ENCODE measurements at regions not wholly inside any gene's neighbourhood (a gene's known extent, or its start where the extent isn't known, plus 50 kb on each side); places are given as distances from the start of the nearest gene placed in this dataset.
A peak's percentile ranks its signal among the peaks of the same experiment; 100 is the strongest.

- Mint-ChIP-seq H3K27me3 (no peaks in the 10 kb centered on the region), H3K27ac (no peak overlapping the region), H3K9me3 (no peaks in the 10 kb centered on the region), H3K36me3 (no peaks in the 10 kb centered on the region), H3K4me3 (no peak overlapping the region), H3K4me1 (no peaks in the 10 kb centered on the region)
- ATAC-seq (ENCODE audit: low read depth in 2 of 2) (no peak), DNase-seq (no peak)
Observed at GRCh38 chr4:156182269-156182668, 228.6 kb upstream of the CTSO start.

GRCh38 chr4:156177941-156178340, 224.3 kb upstream of the CTSO start:
- ATAC-seq (ENCODE audit: low read depth in 2 of 2) (no peak), DNase-seq (no peak)
- Mint-ChIP-seq H3K4me3 (no peak overlapping the region), H3K9me3 (peaks cover 0 to 6% (median 0%) of the 10 kb centered on the region in 7 donors), H3K27me3 (no peaks in the 10 kb centered on the region), H3K4me1 (no peaks in the 10 kb centered on the region), H3K36me3 (no peaks in the 10 kb centered on the region), H3K27ac (no peak overlapping the region)

- Mint-ChIP-seq H3K27me3 (no peaks in the 10 kb centered on the region), H3K9me3 (peaks cover 0 to 6% (median 0%) of the 10 kb centered on the region in 7 donors), H3K36me3 (no peaks in the 10 kb centered on the region), H3K4me1 (no peaks in the 10 kb centered on the region), H3K4me3 (no peak overlapping the region), H3K27ac (no peak overlapping the region)
- DNase-seq (no peak), ATAC-seq (ENCODE audit: low read depth in 2 of 2) (no peak)
Observed at GRCh38 chr4:156176896-156177295, 223.2 kb upstream of the CTSO start.

- Mint-ChIP-seq H3K27ac (no peak overlapping the region), H3K36me3 (no peaks in the 10 kb centered on the region), H3K27me3 (no peaks in the 10 kb centered on the region), H3K4me3 (no peak overlapping the region), H3K4me1 (no peaks in the 10 kb centered on the region), H3K9me3 (peaks cover 0 to 6% (median 0%) of the 10 kb centered on the region in 7 donors)
- no peak for ATAC-seq (ENCODE audit: low read depth in 2 of 2)
- DNase-seq: no peak
Observed at GRCh38 chr4:156173937-156174336, 220.3 kb upstream of the CTSO start.

GRCh38 chr4:156173486-156173885, 219.8 kb upstream of the CTSO start:
- no peak for DNase-seq
- Mint-ChIP-seq H3K36me3 (no peaks in the 10 kb centered on the region), H3K9me3 (peaks cover 0 to 6% (median 0%) of the 10 kb centered on the region in 7 donors), H3K4me1 (no peaks in the 10 kb centered on the region), H3K27me3 (no peaks in the 10 kb centered on the region), H3K27ac (no peak overlapping the region), H3K4me3 (no peak overlapping the region)
- ATAC-seq (ENCODE audit: low read depth in 2 of 2): no peak

GRCh38 chr4:156169861-156170260, 216.2 kb upstream of the CTSO start:
- no peak for DNase-seq

GRCh38 chr4:156169011-156169410, 215.3 kb upstream of the CTSO start:
- Mint-ChIP-seq H3K4me3 (no peak overlapping the region), H3K27ac (no peak overlapping the region), H3K36me3 (no peaks in the 10 kb centered on the region), H3K27me3 (no peaks in the 10 kb centered on the region), H3K4me1 (no peaks in the 10 kb centered on the region), H3K9me3 (peaks cover 0 to 2% (median 0%) of the 10 kb centered on the region in 7 donors)
- DNase-seq (no peak), ATAC-seq (ENCODE audit: low read depth in 2 of 2) (no peak)

More at GRCh38 chr4:156169861-156170260, 216.2 kb upstream of the CTSO start:
- no peak overlapping the region for H3K27ac Mint-ChIP-seq
- peak overlapping the region in 1 of 8 donors; percentile 11 for H3K4me3 Mint-ChIP-seq
- peaks cover 0 to 5% (median 0%) of the 10 kb centered on the region in 7 donors for H3K9me3 Mint-ChIP-seq
- no peaks in the 10 kb centered on the region for H3K4me1 Mint-ChIP-seq
- ATAC-seq (ENCODE audit: low read depth in 2 of 2): no peak
- no peaks in the 10 kb centered on the region for H3K27me3 Mint-ChIP-seq
- H3K36me3 Mint-ChIP-seq: no peaks in the 10 kb centered on the region

GRCh38 chr4:156168288-156168687, 214.6 kb upstream of the CTSO start:
- DNase-seq (no peak), ATAC-seq (ENCODE audit: low read depth in 2 of 2) (no peak)
- Mint-ChIP-seq H3K36me3 (no peaks in the 10 kb centered on the region), H3K9me3 (peaks cover 0 to 2% (median 0%) of the 10 kb centered on the region in 7 donors), H3K4me3 (no peak overlapping the region), H3K27ac (no peak overlapping the region), H3K4me1 (no peaks in the 10 kb centered on the region), H3K27me3 (no peaks in the 10 kb centered on the region)

- no peaks in the 10 kb centered on the region for H3K4me1 Mint-ChIP-seq
- no peaks in the 10 kb centered on the region for H3K9me3 Mint-ChIP-seq
- no peak overlapping the region for H3K4me3 Mint-ChIP-seq
- no peaks in the 10 kb centered on the region for H3K36me3 Mint-ChIP-seq
- ATAC-seq (ENCODE audit: low read depth in 2 of 2) (no peak), DNase-seq (no peak)
- H3K27ac Mint-ChIP-seq: no peak overlapping the region
- H3K27me3 Mint-ChIP-seq: no peaks in the 10 kb centered on the region
Observed at GRCh38 chr4:156158747-156159146, 205.1 kb upstream of the CTSO start.

GRCh38 chr4:156154978-156155377, 201.3 kb upstream of the CTSO start:
- no peaks in the 10 kb centered on the region for H3K36me3 Mint-ChIP-seq
- DNase-seq (no peak), ATAC-seq (ENCODE audit: low read depth in 2 of 2) (no peak)
- H3K4me1 Mint-ChIP-seq: no peaks in the 10 kb centered on the region
- no peaks in the 10 kb centered on the region for H3K27me3 Mint-ChIP-seq
- H3K27ac Mint-ChIP-seq: no peak overlapping the region
- H3K9me3 Mint-ChIP-seq: peaks cover 0 to 3% (median 0%) of the 10 kb centered on the region in 7 donors
- H3K4me3 Mint-ChIP-seq: no peak overlapping the region

GRCh38 chr4:156146571-156146970, 192.9 kb upstream of the CTSO start:
- Mint-ChIP-seq H3K9me3 (no peaks in the 10 kb centered on the region), H3K4me1 (no peaks in the 10 kb centered on the region), H3K27ac (no peak overlapping the region), H3K27me3 (no peaks in the 10 kb centered on the region), H3K36me3 (no peaks in the 10 kb centered on the region), H3K4me3 (no peak overlapping the region)
- no peak for DNase-seq
- no peak for ATAC-seq (ENCODE audit: low read depth in 2 of 2)

GRCh38 chr4:156144961-156145360, 191.3 kb upstream of the CTSO start:
- DNase-seq (no peak), ATAC-seq (ENCODE audit: low read depth in 2 of 2) (no peak)
- no peaks in the 10 kb centered on the region for H3K4me1 Mint-ChIP-seq
- H3K27me3 Mint-ChIP-seq: no peaks in the 10 kb centered on the region
- no peak overlapping the region for H3K27ac Mint-ChIP-seq
- no peaks in the 10 kb centered on the region for H3K9me3 Mint-ChIP-seq
- no peak overlapping the region for H3K4me3 Mint-ChIP-seq
- H3K36me3 Mint-ChIP-seq: no peaks in the 10 kb centered on the region

GRCh38 chr4:156138781-156139280, 185.2 kb upstream of the CTSO start:
- Mint-ChIP-seq H3K4me3 (no peak overlapping the region), H3K9me3 (peaks cover 0 to 3% (median 0%) of the 10 kb centered on the region in 7 donors)
- no peak for ATAC-seq (ENCODE audit: low read depth in 2 of 2)

GRCh38 chr4:156137679-156138473, 184.2 kb upstream of the CTSO start:
- DNase-seq (no peak), ATAC-seq (ENCODE audit: low read depth in 2 of 2) (no peak)
- Mint-ChIP-seq H3K36me3 (no peaks in the 10 kb centered on the region), H3K27ac (no peak overlapping the region), H3K9me3 (peaks cover 0 to 3% (median 0%) of the 10 kb centered on the region in 7 donors), H3K4me1 (no peaks in the 10 kb centered on the region), H3K27me3 (peaks cover 0 to 3% (median 0%) of the 10 kb centered on the region in 3 donors), H3K4me3 (no peak overlapping the region)

More at GRCh38 chr4:156138781-156139280, 185.2 kb upstream of the CTSO start:
- peaks cover 0 to 3% (median 0%) of the 10 kb centered on the region in 3 donors for H3K27me3 Mint-ChIP-seq
- H3K36me3 Mint-ChIP-seq: no peaks in the 10 kb centered on the region
- no peaks in the 10 kb centered on the region for H3K4me1 Mint-ChIP-seq
- no peak for DNase-seq
- H3K27ac Mint-ChIP-seq: no peak overlapping the region

All from naive B cell (primary cell).